ENCODE measurements at regions not wholly inside any gene's neighbourhood (a gene's known extent, or its start where the extent isn't known, plus 50 kb on each side); places are given as distances from the start of the nearest gene placed in this dataset.
A peak's percentile ranks its signal among the peaks of the same experiment; 100 is the strongest.

DNA sequence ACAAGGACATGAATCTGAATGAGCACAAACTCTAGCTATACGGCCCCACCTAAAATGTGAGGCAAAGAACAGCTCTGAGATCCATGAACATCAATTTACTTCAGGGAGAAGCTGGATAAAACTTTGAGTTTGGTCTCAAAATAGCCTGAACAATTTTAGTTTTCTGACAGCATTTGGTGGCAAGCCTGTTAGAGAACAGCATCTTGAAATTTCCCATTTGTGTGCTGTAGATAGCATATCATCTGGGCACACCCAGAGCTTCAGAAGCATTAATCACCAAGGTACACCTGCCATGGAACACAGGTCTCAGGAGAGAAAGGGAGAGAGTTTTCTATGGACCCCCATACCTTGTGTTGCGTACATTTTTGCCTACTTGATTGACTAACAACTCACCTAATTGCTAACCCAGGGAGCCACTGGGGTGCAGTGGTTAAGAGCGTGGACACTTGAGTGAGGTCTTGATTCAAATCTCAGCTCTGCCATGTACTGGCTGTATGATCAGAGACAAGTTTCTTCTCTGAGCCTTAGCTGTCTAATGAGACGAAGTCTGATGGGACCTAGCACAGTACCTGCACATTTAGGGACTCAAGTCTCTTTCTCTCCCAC is 264.9 kb downstream of the PIK3R1 start:
- DNase-seq (ENCODE audit: low read depth), result no peak

DNA sequence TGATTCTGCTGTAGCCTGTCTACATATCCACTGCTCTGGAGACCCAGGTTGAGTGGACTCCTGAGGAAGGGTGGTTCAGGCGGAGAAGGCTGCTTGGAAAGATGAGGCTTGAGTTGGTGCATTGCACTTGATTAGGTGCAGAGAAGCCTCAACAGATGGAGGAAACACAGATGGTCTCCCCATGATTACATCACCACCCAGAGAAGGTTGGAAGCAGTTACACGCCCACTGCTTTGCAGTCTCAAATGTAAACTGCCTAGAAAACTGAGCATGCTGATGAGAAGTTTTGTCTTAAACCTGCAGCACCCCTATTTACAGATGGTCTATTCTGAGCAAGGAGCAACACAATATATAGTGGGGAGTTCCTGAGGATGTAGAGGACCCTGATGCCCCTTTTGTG is 266.6 kb downstream of the PIK3R1 start:
- no peak for DNase-seq (ENCODE audit: low read depth)

DNA sequence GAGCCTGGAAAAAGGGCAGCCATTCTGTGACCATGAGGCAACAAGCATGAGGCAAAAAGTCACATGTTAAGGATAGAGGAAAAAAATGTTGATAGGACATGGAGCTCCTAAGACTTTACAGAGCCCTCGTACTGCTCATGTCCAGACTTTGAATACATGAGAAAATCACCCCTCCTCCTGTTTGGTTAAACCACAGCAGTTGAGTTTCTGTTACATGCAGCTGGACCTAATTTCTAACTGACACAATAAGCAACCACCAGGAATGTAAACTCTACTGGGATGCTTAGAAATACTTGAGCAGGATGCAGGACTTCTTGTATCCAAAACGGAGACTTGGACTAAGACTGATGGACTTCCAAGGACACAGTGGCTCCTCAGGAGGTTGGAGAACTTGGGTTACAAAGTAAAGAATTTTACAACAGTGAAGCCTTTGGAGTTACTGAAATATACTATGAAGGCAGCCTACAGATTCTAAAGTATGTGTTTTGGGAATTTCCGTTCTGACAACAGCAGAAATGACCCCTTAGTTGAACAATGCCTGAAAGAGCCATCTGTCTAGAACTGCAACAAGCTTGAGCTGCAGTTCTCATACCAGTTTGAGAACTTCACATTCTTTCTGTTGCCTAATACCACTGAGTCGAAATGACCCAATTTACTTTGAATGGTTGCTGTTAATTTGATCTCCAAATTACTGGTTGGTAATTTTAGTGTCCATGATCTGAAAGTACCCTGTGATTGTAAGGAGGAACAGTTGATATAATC is 268.9 kb downstream of the PIK3R1 start:
- peak; percentile 60 for DNase-seq (ENCODE audit: low read depth)

DNA sequence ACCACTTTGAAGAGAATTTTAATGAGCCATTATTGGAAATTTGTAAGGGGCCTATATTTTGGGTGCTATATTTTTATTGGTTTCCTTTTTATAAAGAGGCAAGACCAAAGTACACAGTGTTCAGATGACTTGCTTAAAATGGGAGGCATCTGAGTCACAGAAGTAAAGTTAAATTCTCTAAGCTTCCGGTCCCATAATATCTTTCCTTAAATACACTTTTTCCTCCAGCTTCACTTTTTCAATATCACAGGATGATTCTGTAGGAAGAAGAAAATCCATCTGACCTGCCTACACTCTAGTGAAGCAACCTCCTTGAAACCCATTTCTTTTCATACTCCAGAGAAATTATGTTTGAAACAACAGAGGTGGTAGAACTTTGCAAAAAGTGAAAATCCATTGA is 274.0 kb downstream of the PIK3R1 start:
- no peak for DNase-seq (ENCODE audit: low read depth)

DNA sequence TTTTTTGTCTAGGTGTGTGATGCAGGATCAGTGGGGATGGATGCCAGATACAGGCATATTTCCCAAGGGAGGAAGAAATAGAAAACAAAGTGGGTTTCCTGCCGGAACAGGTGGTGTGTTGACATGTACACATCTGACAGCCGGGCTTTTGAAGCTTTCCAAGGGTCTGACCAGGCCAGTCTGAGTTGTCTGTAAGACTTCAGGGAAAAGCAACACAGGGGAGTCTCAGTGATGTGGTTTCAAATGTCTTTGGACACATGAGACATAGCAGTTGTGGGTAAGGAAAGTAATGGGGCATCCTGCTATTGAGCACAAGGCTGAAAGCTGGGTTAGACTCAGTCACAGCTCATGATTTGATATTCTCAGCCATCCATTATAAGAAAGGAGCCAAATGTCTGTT is 274.9 kb downstream of the PIK3R1 start:
- DNase-seq (ENCODE audit: low read depth), result no peak

DNA sequence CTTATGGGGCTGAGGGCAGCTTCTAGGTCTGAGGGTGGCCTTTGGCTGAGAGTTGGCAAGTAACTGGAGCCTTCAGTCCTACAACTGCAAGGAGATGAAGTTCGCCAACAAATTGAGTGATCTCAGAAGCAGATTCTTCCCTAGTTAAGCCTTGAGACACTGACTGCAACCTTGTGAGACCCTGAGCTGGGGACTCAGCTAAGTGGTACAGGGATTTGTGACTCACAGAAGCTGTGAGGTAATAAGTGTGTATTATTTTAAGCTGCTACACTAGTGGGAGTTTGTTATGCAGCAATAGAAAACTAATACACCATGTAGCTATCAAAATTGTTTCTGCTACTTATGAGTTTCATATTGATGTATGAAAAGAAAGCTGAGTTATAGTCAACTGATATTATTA is 279.2 kb downstream of the PIK3R1 start:
- DNase-seq (ENCODE audit: low read depth), result no peak

DNA sequence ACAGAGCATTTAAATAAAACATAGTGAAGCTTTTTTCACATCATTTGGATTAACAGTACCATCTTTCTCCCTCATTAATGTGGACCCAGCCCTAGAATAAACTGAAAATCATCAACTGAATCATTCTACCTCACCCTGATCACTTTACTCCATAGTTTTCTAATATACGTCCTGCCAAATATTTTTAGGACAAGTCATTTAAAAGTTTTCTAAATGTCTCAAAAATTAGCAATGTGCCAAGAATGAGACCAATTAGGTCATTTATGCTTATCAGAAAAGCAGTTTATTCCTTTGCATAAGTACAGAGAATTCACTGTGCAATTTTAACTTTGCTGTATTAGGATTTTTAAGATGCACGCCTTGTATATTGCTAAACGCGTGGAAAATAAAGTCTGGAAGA is 284.4 kb downstream of the PIK3R1 start:
- DNase-seq (ENCODE audit: low read depth), result no peak

DNA sequence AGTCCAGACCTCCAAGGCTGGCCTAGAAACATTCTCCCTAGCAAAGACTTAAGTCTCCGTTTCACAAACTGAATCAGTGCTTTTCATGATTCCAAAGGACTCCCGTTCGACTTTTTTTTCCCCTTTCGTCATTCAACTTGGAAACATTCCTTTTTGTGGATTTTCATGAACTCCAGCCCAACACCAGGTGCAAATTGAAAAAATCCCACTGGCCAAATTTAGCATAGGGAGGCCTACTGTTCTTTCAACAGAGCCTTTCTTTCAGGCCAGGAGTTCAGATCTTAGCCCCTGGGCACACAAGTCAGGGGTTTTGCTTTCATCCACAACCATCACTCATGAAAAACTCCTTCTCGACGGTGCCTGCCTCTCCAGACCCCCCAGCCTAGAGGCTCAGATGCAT is 285.3 kb downstream of the PIK3R1 start:
- no peak for DNase-seq (ENCODE audit: low read depth)

DNA sequence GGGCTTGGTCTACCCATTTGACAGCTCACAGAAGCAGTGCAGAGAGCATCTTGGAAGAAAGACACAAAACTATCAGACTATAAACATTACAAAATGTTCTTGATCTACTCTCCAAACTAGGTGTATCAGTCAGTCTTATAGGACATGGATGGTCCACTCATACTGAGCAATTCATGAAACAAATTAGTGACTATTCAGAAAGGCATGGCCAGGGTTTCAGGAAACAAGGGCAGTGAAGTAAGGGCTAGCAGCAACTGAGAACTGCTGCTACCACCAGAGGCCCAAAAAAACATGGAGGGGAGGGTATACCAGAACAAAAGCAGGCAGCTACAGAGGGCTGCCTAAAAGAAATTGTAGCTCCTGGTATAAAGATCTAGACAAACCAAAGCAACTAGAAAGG is 287.0 kb downstream of the PIK3R1 start:
- DNase-seq (ENCODE audit: low read depth), result no peak

DNA sequence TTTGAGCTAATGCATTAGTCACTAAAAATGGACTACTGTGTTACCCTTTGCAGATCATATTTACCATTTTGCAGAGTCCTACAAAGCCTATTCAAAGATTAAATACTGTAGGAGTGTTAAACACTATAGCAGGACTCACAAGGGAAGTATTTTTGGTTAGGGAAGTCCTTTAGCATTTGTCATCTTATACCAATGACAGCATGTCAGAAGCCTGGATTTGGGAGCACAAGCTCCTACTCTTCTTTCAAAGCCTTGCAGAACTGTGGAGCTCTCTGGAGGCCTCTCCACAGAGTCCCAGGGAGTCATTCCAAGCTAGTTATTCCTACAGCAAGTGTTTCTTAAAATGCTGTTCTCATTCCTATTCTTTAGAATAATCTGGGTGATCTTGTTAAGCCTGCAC is 288.8 kb downstream of the PIK3R1 start:
- DNase-seq (ENCODE audit: low read depth), result no peak

DNA sequence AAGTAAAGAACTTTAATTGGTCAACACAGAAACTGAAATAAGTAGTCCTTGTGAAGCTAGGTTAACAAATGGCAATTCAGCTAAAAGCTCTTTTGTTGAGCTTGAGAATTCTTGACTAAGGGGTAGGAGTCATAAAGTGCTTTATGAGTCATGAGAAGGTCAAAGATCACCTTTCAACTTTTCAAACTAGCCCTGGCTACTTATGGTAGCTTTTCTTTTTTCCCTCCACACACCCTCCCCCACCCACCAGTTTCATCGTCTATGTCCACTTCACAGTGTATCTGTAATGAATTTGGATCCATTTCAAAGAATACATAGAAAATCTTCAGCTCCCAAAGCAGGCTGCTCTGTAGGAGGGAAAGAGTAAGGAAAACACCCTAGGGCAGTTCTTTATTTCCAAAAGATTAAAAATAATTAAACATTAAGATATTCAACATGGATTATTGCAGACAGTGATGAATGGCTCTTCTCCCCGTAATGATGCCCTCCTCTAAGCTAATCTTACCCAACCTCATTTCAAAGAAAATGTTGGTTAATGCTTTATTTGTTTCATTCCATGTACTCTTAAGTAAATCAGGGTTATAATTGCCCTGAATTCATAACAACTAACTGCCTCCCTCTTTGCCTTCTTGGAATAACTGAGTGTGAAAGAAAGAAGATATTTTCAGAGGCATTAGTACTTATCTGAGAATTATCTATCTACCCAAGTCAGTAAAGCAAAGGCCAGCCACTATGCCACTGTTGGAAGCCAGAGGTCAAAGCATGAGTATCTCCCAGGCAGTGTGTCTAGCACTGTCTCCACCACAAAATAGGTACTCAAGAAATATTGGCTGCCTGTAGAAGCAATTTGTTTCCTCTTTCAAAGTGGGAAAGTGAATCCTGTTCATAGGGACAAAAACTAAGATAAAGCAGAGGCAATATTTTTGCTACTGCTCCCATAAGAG is 290.6 kb downstream of the PIK3R1 start:
- DNase-seq (ENCODE audit: low read depth), result no peak

DNA sequence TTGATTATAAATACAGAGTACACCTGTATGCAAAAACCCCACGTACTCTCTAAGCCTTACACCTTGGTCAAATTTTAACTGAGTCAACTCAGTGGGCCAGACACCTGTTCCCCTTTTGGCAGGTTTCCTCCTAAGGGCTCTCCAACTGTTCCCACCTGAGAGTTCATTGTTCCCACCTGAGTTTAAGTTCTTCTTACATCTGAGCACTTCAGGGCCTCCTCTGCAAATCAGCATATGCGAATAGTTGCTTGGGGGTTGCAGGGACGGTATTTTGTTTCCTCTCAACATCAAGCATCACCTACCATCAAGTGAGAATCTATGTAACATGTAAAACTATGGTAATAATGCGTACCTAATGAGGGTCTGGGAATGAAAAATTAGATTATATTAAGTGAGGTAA is 300.0 kb downstream of the PIK3R1 start:
- no peak for DNase-seq (ENCODE audit: low read depth)

DNA sequence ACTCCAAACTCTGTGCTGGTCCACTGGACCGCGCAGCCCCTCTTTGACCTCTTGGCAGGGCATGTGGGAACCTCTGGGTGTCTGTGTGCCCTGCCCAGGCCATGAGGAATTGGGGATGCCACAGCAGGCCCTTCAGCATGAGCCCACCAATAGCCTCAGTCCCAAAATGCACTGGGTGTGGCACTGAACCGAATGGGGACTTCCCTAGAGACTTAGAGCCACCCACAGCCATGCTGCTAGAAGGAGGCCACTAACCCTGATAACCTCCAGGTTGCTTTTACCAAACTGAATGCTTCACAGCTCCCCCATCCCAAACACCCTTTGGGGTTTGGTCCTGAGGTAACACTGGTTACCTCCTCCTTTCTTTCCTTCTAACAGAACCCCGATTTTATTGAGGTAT is 302.7 kb downstream of the PIK3R1 start:
- DNase-seq (ENCODE audit: low read depth), result no peak

DNA sequence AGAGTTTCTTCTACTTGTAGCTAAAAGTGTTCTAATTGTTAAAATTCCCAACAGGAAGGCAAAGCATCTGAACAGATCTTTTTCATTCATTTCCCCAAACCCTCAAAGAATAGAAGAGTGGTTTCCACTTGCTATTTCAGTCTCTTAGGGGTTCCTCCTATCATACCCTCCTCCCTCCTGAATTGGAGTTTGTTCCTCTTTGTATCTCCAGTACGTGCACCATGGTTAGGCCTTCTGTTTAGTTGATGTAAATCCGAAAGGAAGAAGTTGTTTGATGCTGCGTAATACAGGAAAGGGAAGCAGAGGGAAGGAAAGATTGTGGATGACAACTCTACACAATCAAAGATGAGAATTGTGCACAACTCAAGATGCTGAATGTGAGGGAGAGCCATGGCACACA is 303.6 kb downstream of the PIK3R1 start:
- DNase-seq (ENCODE audit: low read depth), result no peak

DNA sequence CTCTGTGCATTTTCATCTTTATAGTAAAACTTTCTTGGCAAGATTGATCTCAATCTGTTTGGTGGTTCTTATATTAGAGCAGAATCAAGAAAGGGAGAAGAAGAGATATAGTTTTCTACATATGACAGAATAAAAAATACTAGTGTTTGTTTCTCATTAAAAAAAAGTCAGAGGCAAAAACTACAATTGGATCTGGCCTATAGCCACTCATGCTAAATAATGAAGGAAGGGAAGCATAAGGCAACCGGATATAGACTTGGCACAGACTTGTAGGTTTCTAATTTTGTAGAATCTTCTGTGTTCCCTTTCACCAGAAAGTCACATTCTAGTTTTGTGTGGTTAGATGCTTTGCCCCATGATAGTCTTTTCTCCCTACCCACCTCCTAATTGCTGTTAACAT is 306.2 kb downstream of the PIK3R1 start:
- DNase-seq (ENCODE audit: low read depth), result no peak

DNA sequence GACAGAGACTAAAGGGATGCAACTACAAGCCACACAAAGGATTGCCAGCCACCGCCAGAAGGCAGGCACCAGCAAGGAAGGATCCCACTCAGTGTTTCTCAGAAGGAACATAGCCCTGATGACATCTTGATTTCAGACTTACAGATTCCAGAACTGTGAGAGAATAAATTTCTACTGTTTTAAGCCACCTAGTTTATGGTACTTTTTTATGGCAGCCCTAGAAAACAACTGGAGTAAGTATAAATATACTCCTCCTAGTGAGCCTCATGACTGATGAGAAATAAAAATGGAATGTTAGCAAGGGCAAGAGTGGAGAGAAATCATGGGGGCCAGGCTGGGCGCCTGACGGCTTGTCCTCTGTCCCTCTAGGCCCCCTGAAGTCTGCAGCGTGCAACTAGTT is 307.3 kb downstream of the PIK3R1 start:
- no peak for DNase-seq (ENCODE audit: low read depth)

DNA sequence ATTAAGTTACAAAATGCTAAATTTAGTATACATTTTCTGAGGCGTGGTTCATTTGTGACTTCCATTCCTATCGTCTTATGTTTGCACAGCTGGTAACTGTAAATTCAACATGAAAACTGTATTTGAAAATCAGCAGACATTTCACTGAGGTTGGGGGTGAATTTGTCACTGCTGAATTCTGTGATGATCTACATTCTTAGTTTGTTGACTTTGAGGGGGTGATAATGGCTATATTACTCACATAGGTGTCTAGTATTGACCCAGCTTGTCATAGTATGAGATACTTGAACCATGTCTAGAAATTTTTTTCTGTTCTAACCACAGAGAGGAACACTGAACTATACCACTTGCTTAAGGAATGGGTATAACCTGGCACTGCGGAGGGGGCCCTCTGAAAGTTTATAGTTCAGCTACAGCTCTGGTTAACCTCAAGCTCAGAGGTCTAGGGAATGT is 313.3 kb downstream of the PIK3R1 start:
- DNase-seq (ENCODE audit: low read depth), result no peak

DNA sequence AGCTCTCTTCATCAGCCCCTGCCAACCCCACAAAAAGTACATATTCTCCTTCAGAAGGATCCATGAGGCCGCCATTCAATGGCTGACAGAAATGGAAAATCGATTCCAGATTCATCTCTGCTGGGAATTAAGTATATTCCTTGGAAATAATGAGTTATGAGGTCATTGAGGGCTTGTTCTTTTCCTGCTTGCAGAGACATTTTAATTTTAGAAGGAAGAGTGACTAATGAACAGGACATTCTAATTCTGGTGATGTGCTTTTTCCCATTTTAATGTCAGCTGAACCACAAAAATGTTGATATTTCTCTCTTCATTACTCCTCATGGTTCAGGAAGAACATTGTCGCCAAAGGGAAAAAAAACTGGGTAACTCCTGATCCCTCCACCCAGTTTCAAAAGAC is 314.0 kb downstream of the PIK3R1 start:
- no peak for DNase-seq (ENCODE audit: low read depth)

DNA sequence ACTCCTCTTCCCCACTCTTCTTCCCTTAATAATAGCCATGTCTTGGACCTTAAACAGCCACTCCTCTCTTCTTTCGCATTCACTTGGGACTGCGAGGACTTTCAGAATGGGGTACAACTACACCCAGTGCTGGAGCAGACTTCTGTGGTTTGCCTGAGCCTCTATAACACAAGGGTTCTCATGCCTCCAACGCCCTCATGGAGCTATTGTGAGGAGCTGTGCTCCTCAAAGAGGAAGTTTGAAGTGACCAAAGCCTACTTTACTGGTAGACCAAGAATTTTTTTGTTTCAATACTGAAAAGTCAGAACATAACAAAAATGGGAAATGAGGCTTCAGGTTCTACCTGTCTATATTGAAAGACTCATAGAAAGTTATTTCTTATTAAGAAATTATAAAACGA is 316.4 kb downstream of the PIK3R1 start:
- no peak for DNase-seq (ENCODE audit: low read depth)

DNA sequence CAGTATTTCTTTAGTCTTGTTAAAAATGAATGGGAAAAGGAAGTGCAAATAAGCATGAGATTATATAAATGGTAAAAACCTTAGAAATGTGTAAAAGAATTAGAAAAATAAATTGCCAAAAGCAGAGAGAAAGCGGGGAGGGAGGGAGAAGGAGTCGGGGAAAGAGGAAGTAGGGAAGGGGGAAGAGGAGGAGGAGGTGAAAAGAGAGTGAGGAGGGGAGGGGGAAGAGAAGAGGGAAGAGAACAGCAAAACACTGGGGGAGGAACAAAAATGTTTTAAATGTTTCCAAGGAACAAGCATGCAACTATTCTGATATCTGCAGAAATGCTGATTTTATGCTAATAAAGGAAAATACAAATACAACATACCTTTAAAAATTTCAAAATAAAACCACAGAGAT is 317.5 kb downstream of the PIK3R1 start:
- no peak for DNase-seq (ENCODE audit: low read depth)

DNA sequence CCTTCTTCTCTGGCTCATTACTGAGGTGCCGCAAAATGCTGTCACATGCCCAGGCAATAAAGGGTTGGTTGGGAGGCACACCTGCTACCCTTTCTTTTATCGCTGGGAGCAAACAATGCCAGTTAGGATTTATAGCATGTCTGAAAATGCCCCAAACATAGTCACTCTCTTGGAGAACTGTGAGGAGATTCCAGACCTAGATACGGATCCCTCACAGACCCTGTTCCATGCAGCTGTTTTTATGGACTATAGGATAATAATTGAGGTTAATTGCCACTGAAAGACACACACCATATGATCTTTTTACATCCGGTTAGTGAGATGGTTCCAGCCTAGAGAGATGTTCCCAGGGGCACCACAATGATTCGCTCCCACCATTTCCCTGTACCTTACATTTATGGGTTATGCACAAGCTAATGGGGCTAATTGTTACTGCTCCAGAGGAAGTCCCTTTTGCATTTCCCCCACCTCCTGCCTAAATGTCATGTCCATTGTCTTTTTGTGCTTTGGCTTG is 318.1 kb downstream of the PIK3R1 start:
- no peak for DNase-seq (ENCODE audit: low read depth)

DNA sequence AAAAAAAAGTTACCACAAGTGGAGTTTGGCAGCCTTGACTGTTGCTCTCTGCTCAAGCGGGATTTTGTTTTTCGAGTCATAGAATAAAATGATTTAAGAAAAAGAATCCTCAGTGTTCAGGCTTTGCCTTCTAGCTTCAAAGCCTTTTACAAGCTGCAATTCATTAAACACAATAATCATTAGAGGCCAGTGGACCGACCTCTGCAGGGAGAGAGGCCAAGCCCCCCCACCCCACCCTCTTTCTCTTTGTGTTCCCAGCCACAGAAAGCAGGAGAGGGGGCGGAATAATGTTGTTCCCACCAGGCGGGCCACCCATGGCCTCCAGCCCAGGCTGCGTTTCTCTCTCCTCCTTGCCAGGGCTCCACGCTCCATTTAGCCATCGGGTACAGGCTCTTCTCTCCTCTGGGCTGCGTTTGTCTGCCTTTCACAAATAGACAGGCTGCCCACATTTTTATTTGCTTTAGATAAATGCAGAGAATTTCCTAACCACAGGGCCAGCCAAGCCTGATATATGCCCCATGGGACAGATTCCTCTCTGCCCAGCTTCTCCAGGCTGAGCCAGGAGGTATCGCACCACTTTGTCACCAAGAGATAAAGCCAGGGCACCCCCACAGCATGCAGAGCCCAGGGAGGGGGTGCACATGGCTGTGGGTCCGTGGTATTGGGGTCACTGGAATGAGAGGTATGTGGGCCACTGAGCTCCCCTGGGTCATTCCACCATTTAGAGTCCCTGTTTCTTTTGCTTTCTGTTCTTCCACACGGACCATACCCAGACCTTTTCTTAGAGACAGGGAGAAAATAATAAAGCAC is 318.8 kb downstream of the PIK3R1 start:
- DNase-seq (ENCODE audit: low read depth), result no peak

Data from non-pigmented ciliary epithelial cell (primary cell).